HG02678 (cell line): ENCODE measurements at regions not wholly inside any gene's neighbourhood (a gene's known extent, or its start where the extent isn't known, plus 50 kb on each side); places are given as distances from the start of the nearest gene placed in this dataset.
"Not testable (repeated sequence)": the region's sequence is repeated elsewhere in the genome, so short reads cannot be mapped to it uniquely, and the experiment has no call there.

Experiments used
- ATAC-seq: cut with Tn5 transposase; IDR thresholded peaks from one replicate; pipeline ENCODE4 v1.9.1; 2021; ENCODE audit warnings: mild to moderate bottlenecking, moderate library complexity; ENCODE audit not compliant: unreplicated experiment

DNA sequence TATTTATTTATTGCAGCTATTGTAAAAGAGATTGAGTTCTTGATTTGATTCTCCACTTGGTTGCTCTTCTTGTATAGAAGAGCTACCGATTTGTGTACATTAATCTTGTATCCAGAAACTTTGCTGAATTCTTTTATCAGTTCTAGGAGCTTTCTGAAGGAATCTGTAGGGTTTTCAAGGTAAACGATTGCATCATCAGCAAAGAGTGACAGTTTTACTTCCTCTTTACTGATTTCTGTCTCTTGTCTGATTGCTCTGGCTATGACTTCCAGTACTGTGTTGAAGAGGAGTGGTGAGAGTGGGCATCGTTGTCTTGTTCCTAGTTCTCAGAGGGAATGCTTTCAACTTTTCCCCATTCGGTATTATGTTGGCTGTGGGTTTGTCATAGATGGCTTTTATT, 103.1 kb downstream of the CAPZA3 start:
- not testable (repeated sequence) for ATAC-seq

DNA sequence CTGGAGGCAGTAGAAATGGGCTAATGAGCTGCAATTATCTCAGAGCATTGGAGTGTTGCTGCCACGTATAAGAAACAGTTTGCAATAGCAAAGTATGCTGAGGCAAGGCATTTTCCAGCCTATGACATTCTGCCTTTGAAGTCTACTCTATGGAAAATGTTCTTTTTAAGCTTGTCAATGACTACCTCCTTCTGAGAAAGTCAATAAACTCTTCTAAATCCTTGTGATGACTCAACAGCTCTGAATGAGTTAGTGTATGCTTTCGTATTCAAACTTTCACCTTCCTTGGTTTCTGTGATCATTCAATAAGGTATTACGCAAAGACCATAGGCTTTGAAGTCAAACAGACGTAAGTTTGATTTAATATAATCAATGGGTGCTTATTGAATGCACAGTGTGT, 111.2 kb downstream of the CAPZA3 start:
- ATAC-seq, result no peak

DNA sequence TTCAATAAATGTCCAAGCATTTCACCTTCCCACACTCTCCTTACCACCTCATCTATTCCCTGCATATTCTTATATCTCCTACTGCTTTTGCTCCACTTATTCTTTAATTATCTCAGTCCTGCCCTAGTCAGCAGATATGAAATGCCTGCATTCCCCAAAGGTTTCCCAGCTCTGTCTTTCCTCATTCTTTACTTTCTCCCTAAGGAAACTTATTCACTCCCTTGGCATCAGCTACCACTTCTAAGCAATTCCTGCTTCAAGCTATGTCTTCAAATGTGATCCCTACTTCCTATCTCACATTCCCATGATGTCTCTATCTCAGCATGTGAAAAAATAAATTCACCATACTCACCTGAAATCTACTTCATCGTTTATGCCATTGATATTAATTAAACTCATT, 111.8 kb downstream of the CAPZA3 start:
- ATAC-seq, result no peak

DNA sequence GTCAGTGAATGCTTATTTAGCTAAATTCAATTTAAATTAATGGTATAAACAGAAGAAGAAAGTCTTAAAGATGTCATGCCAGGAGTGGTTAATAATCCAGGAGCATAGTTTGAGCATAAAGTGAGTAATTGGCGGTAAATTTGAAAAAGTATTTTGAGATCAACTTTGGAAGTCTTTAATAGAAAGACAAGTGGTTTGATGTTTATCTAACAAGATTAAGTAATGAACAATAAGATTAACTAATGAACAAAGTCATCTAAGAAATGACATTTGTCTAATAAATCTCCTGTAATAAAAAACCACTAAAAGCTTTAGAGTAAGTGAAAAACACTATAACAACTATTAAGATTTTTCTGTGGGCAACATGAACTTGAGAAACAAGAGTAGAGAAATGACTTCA, 112.8 kb downstream of the CAPZA3 start:
- ATAC-seq, result no peak

DNA sequence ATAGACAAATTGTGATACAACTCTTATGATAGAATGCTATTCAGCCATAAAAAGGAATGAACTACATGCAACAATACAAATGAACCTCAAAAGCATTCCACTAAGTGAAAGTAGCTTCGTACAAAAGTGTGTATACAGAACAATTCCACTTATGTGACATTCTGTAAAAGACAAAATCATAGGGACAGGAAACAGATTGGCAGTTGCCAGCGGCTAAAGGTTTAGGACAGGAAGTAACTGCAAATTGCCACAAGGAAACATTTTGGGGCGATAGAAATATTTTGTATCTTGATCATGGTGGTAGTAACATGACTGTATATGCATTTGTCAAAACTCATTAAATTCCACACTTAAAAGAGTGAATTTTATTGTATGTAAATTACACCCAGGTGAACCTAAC, 113.4 kb downstream of the CAPZA3 start:
- ATAC-seq, result no peak

DNA sequence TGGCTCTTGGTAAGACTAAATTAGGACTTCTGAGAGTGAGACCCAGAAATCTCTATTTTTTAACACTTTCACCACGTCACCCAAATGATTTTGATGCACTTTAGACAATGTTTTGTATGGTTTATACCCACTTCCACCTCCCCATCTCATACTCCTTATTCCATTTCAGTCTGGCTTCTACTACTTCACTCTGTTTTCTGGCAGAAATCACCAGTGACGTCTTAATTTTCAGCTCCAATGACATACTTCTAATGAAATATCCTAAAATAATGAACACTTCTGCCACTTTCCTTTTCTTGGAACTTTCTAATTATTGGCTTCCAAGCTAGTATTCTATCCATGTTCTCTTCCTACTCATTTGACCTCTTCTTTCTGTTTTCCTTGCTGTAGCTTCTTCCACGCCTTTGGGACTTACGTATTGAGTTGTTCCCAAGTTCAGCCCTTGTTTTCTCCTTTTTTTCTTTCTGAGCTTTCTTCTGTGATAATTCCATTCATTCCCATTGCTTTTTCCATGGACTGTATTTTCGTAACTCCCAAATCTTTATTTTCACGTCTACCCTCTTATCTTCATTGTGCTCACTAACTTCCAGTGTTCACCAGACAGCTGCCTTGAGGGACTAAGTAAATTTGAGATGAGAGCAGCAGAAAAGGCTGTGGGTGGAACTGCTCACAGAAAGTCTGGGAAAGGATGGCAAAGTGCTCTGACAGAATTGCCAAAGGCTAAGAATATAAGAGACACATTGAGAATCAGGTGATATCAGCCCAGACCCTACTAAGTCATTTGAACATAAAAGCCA, 115.8 kb downstream of the CAPZA3 start:
- ATAC-seq, result no peak

DNA sequence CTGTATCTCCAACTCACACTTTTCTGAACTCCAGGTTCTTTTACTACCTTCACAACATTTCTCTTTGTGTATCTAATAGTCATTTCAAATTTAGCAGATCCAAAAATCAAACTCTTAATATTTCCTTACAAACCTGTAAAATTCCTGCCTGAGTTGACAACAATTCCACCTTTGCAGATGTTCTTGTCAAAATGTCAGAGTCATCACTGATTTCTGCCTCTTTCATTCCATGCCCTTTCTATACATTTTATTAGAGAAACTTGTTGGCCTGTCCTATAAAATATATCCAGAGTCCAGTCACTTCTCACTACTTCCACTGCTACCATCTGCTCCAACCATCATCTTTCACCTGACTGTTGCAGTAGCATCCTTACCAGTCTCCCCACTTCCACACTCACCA, 119.7 kb downstream of the CAPZA3 start:
- ATAC-seq, result no peak

DNA sequence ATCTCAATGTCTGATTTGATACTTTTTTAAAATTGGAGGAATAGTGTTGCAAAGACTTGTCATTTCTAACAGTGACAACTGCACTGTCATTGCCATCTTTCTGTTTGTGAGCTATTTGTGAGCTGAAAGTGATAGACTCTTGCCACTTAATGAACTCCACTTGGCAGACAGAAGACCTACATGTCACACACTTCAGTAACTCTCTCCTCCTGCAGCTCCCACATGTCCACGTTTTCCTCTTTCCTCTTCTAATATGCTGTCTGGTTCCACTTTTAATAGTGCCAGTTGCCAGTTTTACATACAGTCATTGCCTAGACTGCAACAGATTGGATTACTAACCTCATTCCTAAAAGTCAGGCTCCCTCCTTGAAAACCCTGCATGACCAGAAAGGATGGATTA, 121.5 kb downstream of the CAPZA3 start:
- ATAC-seq, result no peak

DNA sequence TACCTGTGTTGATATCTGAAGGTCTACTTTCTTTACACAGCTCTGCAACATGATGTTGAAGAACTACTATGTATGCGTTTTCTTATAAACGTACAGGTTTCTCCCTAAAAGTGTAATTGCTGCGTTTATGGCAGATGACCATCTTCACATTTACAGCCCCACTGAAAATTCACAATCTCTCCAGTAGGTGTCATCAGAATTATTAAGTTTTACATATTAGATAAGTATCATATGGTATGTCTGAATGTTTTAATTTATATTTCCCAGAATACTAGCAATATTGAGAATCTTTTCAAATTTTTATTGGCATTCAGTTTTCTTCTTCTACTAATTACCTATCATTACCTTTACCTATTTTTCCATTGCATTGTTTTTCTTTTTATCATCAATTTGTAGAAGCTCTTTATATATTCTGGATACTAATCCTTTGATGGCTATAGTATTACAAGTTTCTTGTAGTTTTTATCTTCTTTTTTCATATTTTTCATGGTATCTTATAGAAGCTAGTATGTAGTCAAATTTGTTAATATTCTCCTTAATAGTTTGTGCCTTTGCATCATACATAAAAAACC, 123.5 kb downstream of the CAPZA3 start:
- ATAC-seq, result peak; percentile 60

DNA sequence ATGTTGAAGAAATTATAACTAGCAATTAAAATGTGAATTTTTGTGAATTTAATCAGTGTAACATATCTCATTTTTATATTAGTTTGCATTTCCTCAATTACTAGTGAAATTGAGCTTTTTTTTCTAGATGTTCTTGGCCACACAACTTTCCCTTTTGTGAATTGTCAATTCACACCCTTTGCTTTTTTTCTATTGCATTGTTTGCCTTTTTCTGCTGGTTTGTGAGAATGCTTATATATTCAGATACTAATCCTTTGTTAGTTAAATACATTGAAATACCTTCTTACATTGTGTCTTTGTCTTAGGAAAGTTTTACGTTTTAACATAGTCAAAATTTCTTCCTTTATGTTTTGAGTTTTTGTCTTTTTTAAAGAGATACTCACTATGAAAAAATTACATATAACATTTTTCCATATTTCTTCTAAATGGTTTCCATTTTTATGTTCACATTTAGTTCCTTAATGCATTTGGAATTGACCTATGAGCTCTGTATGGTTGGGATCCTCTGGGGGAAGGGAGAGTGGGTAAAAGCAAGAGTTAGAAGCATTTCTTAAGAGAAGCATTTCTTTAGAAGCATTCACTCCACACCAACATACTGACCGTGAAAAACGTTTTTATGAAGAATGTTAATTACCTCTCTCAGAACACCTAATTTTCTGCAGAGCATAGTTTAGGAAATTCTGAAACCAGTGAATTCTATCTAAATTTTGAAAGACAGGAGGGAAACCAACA, 126.0 kb downstream of the CAPZA3 start:
- ATAC-seq, result no peak

DNA sequence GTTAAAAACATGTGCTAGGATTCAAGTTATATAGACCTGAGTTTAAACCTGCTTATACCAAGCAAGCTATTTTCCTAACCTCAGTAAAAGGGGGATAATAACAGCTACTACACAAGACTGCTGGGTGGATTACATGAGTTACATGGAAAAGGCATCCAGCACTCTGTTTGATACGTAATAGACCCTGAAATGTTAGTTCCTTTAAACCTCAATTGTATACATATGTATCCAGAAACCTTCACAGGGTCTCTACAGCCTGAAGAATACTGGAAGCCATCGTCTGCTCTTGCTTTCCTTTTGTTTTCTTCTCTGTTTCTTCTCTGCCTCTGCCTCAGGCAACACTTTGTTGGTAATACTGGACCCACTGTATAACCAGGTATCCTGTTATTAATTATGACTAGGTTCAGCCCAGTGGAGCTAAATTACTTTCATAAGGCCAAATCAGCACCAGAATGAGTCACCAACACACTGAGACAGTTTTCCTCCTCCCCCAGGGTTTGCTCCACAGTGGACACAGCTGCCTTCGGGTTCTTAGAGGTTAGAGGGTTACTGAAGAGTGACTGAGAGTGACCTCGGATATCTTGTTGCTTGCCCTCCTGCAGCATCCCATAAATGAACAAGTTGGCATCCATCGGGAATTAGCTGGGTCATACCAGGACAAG, 127.1 kb downstream of the CAPZA3 start:
- no peak for ATAC-seq

DNA sequence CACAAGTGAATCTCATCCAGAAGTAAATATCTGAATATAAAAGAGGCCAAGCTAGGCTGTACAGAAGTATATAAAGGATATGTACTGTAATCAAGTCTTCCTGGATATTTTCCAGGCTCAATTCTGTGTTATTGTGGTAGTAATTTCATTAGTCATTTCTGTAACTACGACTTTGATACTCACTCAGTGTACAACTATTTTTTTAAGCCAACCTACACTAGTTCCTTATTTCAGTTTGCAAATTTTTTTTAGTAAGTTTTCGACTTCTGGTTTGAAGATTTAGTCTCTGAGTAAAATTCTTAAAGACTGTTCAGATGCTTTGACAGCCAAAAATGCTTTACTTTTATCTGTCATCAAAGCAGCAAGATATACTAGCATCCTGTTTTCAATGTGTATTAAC, 130.8 kb downstream of the CAPZA3 start:
- ATAC-seq, result no peak

DNA sequence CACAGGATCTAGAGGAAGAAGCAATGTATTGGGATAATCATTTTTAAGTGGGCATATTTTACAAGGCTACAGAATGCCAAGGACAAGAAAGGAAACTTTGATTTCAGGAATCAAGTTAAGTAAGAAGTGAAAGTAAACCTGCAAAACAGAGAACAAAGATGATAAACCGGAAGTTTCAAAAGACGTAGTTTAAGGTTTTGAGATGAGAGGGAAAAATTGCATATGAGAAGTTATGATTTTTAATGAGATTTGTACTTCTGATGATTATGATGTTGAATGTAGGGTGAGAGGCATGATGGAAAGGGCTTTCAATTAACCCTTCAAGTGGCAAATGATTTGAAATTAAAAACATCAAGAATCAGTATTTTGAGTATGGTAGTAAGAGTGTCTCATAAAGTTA, 134.9 kb downstream of the CAPZA3 start:
- no peak for ATAC-seq

DNA sequence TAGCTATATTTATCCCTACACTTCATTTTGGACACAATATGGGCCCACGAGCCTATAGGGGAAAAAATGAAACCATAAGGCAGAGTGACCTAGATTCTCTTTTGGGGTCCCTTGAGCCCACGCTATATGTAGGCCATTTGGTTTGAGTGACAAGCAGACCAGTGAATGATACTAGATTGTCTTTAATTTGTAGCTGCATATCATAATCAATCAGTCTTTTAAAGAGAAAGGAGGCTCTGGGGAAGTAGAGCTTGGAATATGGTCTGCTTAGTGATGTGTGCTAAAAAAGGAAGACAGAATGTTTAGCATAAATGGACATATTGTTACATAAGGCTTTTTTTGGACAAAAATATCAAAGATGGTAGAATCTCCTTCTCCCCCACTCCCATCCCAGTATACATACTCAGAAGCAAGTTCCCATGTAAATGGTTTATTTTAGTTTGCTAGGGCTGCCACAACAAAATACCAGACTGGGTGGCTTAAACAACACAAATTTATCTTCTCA, 140.8 kb downstream of the CAPZA3 start:
- ATAC-seq, result no peak

DNA sequence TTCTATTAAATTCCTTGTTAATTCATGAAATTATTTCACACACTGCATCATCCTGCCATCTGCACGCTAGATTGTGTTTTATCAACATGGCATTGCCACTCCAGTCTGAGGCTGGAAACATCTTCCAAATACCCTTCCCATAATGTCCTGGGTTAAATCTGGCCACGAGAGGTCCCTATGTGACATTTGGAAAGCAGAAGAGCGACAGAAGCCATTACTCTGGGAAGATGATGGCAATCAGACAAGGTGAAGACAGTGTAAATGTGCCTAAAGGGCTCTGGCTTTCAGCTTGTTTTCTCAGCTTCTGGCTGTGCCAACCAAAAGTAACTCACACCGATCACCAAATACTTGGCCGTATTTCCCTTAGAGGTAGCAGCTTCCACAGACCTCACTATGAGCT, 144.8 kb downstream of the CAPZA3 start:
- ATAC-seq, result no peak

DNA sequence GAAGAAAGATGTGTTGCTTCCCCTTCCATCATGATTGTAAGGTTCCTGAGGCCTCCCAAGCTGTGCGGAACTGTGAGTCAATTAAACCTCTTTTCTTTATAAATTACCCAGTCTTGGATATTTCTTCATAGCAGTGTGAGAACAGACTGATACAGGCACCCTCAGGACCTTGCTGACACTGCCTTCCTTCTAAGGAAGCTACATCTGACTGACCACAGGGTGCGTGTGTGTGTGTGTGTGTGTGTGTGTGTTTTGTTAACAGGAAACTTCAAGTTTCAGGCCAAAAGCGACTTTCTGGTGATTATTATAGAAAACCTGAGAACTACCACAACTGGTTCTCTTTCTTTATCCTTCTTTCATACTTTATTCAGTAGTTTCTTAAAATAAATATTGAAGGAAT, 149.0 kb downstream of the CAPZA3 start:
- no peak for ATAC-seq

DNA sequence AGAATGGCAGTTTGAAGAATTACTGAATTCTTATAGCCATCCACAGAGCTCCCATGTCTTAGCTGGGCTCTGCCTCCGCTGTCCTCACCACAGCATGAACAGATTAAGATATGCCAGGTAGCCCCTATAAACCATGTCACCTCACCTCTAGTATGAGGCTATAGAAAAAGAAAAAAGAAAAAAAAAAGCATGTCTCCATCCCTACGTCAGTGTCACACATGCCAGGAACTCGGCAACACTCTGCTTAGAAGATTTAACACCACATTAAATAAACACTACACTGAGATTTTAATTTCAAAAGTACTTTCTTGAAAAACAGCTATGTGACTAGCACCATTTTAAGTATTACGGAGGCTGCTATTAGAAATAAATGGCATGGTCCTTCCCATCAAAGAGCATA, 149.4 kb downstream of the CAPZA3 start:
- no peak for ATAC-seq

DNA sequence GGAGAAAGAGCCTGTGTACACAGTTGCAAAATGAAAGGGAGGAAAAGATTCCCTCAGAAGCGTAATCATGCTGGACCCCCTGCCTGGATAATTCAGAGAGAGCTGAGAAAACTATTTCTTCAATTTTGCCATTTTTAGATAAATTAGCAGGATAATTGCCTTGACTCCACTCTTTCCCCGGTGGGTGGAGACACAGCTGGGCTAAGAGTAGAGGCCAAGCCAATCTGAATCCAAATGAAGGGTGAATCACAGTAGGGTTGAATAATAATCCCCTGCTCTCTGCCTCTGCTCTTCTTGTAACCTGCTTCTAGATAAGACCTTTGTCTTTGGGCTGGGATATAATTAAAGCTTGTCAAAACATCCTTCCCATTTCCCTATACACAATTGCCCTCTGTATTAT, 150.1 kb downstream of the CAPZA3 start:
- ATAC-seq, result no peak

DNA sequence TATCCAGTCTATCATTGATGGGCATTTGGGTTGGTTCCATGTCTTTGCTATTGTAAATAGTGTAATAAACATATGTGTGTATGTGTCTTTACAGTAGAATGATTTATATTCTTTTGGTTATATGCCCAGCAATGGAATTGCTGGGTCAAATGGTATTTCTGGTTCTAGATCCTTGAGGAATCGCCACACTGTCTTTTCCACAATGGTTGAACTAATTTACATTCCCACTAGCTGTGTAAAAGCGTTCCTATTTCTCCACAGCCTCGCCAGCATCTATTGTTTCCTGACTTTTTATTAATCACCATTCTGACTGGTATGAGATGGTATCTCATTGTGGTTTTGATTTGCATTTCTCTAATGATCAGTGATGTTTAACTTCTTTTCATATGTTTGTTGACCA, 152.7 kb downstream of the CAPZA3 start:
- ATAC-seq, result not testable (repeated sequence)

DNA sequence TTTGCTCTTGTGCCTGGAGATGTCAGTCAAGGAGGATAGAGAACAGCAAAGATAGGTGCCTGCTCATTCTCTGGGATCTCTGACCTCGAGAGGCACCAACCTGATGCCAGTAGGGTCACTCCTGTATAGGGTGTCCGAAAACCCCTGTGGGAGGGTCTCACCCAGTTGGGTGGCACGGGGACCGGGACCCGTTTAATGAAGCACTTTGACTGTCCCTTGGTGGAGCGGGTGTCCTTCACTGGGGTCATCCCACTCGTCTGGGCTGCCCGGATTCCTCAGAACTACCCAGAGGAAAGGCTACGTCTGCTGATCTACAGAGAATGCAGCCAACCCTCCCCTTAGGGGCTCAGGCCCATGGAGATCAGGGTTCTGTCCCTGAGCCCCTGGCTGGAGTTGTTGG, 157.6 kb downstream of the CAPZA3 start:
- ATAC-seq, result no peak

DNA sequence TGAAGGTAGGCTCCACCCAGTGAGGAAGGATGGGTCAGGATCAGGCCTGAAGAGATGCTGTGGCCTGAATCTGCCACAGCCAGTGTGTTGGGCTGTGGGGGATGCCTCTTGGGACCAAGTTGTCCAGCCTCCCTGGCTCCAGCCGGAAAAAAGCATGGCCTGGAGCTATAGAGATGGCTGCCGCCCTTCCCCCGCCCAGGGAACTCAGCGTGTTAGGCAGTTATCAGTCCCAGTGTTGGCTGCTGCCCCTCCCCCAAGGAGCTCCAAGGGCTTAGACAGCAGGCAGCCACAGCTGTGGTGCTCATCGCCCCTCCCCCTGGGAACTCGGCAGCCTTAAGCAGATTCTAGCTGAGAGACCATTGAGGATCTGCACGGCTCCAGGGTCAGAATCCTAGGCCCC, 158.0 kb downstream of the CAPZA3 start:
- no peak for ATAC-seq
